ENCODE measurements at regions not wholly inside any gene's neighbourhood (a gene's known extent, or its start where the extent isn't known, plus 50 kb on each side); places are given as distances from the start of the nearest gene placed in this dataset.

DNA sequence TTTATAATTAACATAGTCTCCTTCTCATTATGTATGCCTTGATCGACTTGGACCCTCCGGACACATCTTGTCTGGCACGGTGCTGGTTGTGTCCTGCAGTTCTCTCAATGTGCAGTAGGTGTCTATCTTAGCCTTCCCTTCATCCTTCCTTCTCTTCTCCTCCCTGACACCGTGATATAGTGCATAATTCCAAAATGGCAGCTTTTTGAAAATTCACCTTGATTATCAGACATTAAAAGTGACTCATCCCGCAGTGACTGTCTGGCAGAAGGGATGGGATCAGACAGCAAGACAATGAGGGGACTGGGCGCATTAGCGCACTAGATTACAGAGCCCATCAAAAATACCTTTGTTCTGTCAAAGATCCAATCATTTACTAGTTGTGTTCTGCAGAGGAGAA is 70.0 kb upstream of the PMFBP1 start:
- TF ChIP-seq RAD21 (IDR thresholded peaks at IDR 0.05; ENCODE audit: low read depth) (peak; percentile 48), TAF1 (IDR thresholded peaks at IDR 0.05; ENCODE audit: low read depth) (no peak)

DNA sequence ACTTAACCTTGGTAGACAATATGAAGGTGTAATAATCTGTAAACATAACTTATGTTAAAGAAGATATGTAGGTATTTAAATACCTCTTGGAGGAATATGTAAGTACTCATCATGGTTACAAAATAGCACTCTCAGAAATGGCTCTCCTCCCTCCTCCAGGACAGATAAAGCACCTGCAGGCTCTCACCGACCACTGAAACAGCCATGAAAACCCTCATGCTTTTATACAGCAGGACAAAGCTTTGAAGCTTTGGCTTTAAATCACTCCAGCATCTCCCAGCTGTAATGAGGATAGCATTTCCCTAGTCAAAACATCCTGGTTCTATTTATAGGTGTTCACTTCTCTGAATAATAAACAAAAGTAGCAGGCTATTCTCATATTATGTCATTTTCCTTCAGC is 69.1 kb upstream of the PMFBP1 start:
- TF ChIP-seq YY1 (IDR thresholded peaks at IDR 0.05; ENCODE audit: low read depth) (no peak), TEAD4 (IDR thresholded peaks at IDR 0.05) (no peak), ZBTB7A (IDR thresholded peaks at IDR 0.05; ENCODE audit: low read depth) (no peak), CREB1 (IDR thresholded peaks at IDR 0.05; ENCODE audit: low read depth) (no peak), TAF1 (IDR thresholded peaks at IDR 0.05; ENCODE audit: low read depth) (no peak)
- TF ChIP-seq, protein P1, sequence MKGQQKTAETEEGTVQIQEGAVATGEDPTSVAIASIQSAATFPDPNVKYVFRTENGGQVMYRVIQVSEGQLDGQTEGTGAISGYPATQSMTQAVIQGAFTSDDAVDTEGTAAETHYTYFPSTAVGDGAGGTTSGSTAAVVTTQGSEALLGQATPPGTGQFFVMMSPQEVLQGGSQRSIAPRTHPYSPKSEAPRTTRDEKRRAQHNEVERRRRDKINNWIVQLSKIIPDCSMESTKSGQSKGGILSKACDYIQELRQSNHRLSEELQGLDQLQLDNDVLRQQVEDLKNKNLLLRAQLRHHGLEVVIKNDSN (IDR thresholded peaks at IDR 0.05): no peak

DNA sequence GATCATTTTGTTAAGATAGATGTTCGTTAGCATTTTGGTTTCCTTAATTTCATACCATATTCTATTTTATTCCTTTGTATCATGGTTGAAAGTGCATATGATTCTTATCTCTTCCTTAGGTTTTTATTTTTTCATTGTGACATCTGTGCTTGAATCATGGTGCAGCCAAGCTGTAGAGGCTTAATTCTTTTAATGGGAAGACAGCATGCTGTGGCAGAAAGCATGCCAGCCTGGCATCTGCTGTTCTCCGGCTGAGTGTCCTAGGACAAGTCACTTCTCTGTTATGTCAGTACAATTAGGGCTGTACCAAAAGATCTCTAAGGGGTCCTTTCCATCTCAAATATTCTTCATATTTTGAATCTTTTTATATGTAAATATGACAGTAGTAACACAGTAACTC is 68.5 kb upstream of the PMFBP1 start:
- no peak for TF ChIP-seq CEBPB (IDR thresholded peaks at IDR 0.05)
- no peak for TF ChIP-seq NFIC (IDR thresholded peaks at IDR 0.05)
- no peak for TF ChIP-seq ZBTB7A (IDR thresholded peaks at IDR 0.05; ENCODE audit: low read depth)
- TF ChIP-seq, protein P2, sequence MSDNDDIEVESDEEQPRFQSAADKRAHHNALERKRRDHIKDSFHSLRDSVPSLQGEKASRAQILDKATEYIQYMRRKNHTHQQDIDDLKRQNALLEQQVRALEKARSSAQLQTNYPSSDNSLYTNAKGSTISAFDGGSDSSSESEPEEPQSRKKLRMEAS (IDR thresholded peaks at IDR 0.05): no peak
- TF ChIP-seq CREB1 (IDR thresholded peaks at IDR 0.05; ENCODE audit: low read depth): no peak
- no peak for TF ChIP-seq EP300 (IDR thresholded peaks at IDR 0.05; ENCODE audit: borderline replicate concordance)
- TF ChIP-seq FOXM1 (IDR thresholded peaks at IDR 0.05; ENCODE audit: borderline replicate concordance, low read depth): no peak
- no peak for TF ChIP-seq TAF1 (IDR thresholded peaks at IDR 0.05; ENCODE audit: low read depth)
- TF ChIP-seq TCF12 (IDR thresholded peaks at IDR 0.05; ENCODE audit: low read depth): no peak
- TF ChIP-seq, protein P1 (IDR thresholded peaks at IDR 0.05): no peak
- no peak for TF ChIP-seq TEAD4 (IDR thresholded peaks at IDR 0.05)
- TF ChIP-seq, protein P3, sequence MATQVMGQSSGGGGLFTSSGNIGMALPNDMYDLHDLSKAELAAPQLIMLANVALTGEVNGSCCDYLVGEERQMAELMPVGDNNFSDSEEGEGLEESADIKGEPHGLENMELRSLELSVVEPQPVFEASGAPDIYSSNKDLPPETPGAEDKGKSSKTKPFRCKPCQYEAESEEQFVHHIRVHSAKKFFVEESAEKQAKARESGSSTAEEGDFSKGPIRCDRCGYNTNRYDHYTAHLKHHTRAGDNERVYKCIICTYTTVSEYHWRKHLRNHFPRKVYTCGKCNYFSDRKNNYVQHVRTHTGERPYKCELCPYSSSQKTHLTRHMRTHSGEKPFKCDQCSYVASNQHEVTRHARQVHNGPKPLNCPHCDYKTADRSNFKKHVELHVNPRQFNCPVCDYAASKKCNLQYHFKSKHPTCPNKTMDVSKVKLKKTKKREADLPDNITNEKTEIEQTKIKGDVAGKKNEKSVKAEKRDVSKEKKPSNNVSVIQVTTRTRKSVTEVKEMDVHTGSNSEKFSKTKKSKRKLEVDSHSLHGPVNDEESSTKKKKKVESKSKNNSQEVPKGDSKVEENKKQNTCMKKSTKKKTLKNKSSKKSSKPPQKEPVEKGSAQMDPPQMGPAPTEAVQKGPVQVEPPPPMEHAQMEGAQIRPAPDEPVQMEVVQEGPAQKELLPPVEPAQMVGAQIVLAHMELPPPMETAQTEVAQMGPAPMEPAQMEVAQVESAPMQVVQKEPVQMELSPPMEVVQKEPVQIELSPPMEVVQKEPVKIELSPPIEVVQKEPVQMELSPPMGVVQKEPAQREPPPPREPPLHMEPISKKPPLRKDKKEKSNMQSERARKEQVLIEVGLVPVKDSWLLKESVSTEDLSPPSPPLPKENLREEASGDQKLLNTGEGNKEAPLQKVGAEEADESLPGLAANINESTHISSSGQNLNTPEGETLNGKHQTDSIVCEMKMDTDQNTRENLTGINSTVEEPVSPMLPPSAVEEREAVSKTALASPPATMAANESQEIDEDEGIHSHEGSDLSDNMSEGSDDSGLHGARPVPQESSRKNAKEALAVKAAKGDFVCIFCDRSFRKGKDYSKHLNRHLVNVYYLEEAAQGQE (IDR thresholded peaks at IDR 0.05; ENCODE audit: low read depth): no peak
- TF ChIP-seq EGR1 (IDR thresholded peaks at IDR 0.05): no peak
- TF ChIP-seq YY1 (IDR thresholded peaks at IDR 0.05; ENCODE audit: low read depth): no peak
- TF ChIP-seq RAD21 (IDR thresholded peaks at IDR 0.05; ENCODE audit: low read depth): no peak

DNA sequence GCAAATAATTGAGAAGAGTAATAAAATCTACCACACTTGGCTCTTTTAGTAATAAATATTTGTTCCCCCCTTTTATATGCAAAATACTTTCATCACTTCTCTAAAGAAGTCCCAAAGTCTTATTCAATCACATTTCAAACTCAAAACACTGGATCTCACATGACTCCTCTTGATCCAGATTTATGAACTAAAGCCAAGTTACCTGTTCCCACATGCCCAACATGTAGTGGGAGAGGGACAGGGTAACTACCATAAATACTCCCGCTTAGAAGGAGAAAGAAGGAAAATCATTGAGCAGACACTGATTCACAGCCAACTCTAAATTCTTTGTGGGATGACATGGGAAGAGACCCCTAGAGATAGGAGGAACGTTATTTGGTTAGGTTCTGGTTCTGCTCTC is 64.9 kb upstream of the PMFBP1 start:
- TF ChIP-seq EGR1 (IDR thresholded peaks at IDR 0.05) (no peak), YY1 (IDR thresholded peaks at IDR 0.05; ENCODE audit: low read depth) (no peak), CEBPB (IDR thresholded peaks at IDR 0.05) (no peak), RAD21 (IDR thresholded peaks at IDR 0.05; ENCODE audit: low read depth) (no peak), NFIC (IDR thresholded peaks at IDR 0.05) (no peak), ZBTB7A (IDR thresholded peaks at IDR 0.05; ENCODE audit: low read depth) (no peak), TEAD4 (IDR thresholded peaks at IDR 0.05) (no peak), FOXM1 (IDR thresholded peaks at IDR 0.05; ENCODE audit: borderline replicate concordance, low read depth) (no peak), TAF1 (IDR thresholded peaks at IDR 0.05; ENCODE audit: low read depth) (no peak), TCF12 (IDR thresholded peaks at IDR 0.05; ENCODE audit: low read depth) (no peak), EP300 (IDR thresholded peaks at IDR 0.05; ENCODE audit: borderline replicate concordance) (no peak), CREB1 (IDR thresholded peaks at IDR 0.05; ENCODE audit: low read depth) (no peak)
- TF ChIP-seq, protein P3 (IDR thresholded peaks at IDR 0.05; ENCODE audit: low read depth): no peak
- TF ChIP-seq, protein P2 (IDR thresholded peaks at IDR 0.05): no peak
- TF ChIP-seq, protein P1 (IDR thresholded peaks at IDR 0.05): no peak

DNA sequence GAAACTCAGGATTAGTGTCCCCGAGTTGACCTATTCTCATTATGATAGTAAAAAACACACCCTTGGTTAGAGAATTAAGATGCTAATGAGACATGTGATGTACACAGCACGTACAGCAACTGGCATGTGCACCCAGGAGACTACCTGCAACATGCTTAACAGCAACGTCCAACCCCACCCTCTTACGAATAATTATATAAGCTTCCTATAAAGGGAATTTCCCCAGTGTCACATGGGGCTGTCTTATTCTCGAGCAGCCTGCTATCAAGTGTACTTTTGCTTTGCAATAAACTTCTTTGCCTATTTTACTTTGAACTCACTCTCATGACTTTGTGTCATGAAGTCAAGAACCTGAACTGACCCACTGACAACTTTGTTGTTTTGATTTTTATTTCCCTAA is 62.4 kb upstream of the PMFBP1 start:
- TF ChIP-seq, protein P2 (IDR thresholded peaks at IDR 0.05): no peak
- no peak for TF ChIP-seq YY1 (IDR thresholded peaks at IDR 0.05; ENCODE audit: low read depth)
- no peak for TF ChIP-seq TAF1 (IDR thresholded peaks at IDR 0.05; ENCODE audit: low read depth)
- TF ChIP-seq CREB1 (IDR thresholded peaks at IDR 0.05; ENCODE audit: low read depth): no peak
- no peak for TF ChIP-seq FOXM1 (IDR thresholded peaks at IDR 0.05; ENCODE audit: borderline replicate concordance, low read depth)
- TF ChIP-seq, protein P3 (IDR thresholded peaks at IDR 0.05; ENCODE audit: low read depth): no peak
- no peak for TF ChIP-seq CEBPB (IDR thresholded peaks at IDR 0.05)
- TF ChIP-seq RAD21 (IDR thresholded peaks at IDR 0.05; ENCODE audit: low read depth): no peak
- TF ChIP-seq TEAD4 (IDR thresholded peaks at IDR 0.05): no peak
- TF ChIP-seq EGR1 (IDR thresholded peaks at IDR 0.05): no peak
- no peak for TF ChIP-seq ZBTB7A (IDR thresholded peaks at IDR 0.05; ENCODE audit: low read depth)
- no peak for TF ChIP-seq TCF12 (IDR thresholded peaks at IDR 0.05; ENCODE audit: low read depth)
- TF ChIP-seq, protein P1 (IDR thresholded peaks at IDR 0.05): no peak
- TF ChIP-seq NFIC (IDR thresholded peaks at IDR 0.05): no peak
- no peak for TF ChIP-seq EP300 (IDR thresholded peaks at IDR 0.05; ENCODE audit: borderline replicate concordance)
